ENCODE measurements at regions not wholly inside any gene's neighbourhood (a gene's known extent, or its start where the extent isn't known, plus 50 kb on each side); places are given as distances from the start of the nearest gene placed in this dataset.

DNA sequence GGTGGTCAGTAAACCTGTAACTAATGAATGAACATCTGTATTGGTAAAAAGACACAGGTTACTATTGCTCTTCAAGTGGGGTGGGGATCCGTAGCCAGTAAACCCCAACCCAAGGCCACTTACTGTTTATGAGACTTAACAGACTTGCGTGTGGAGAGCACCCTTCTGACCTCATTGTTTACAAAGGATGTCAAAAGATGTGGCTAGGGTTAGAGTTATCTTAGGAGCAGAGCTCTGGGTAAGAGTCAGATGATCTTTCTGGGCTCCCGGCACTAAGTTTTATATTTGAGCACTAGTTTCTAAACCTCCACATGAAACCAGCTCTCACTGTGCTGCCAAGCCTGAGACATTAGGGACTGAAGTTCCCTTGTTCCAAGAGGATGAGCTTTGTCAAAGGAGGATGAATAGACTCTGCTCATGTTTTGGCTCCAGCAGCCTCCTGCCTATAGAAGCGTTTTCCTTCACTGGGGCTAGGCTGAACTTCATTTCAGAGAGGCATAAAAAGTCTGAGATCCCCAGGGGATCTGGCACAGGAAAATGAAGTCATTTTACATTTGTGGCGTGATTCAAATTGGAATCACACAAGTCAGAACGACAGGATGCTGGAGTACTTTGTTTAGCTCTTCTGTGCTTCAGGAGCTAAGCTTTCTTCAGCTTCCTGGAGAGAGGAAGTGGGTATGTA, 403.1 kb upstream of the TRIB2 start:
- TF ChIP-seq POLR2AphosphoS5 (IDR thresholded peaks at IDR 0.05) = no peak
- TF ChIP-seq, protein P1, sequence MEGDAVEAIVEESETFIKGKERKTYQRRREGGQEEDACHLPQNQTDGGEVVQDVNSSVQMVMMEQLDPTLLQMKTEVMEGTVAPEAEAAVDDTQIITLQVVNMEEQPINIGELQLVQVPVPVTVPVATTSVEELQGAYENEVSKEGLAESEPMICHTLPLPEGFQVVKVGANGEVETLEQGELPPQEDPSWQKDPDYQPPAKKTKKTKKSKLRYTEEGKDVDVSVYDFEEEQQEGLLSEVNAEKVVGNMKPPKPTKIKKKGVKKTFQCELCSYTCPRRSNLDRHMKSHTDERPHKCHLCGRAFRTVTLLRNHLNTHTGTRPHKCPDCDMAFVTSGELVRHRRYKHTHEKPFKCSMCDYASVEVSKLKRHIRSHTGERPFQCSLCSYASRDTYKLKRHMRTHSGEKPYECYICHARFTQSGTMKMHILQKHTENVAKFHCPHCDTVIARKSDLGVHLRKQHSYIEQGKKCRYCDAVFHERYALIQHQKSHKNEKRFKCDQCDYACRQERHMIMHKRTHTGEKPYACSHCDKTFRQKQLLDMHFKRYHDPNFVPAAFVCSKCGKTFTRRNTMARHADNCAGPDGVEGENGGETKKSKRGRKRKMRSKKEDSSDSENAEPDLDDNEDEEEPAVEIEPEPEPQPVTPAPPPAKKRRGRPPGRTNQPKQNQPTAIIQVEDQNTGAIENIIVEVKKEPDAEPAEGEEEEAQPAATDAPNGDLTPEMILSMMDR (IDR thresholded peaks at IDR 0.05) = no peak

All from suprapubic skin (tissue), 3 donors.